K562 (cell line): ENCODE measurements at regions not wholly inside any gene's neighbourhood (a gene's known extent, or its start where the extent isn't known, plus 50 kb on each side); places are given as distances from the start of the nearest gene placed in this dataset.

Experiments
- BRCA1 ChIP-seq, 2 experiments: fragments of 450-650 bp in 1 of 2; sonication (generic) in 1 of 2; formaldehyde crosslinking in 1 of 2; IDR thresholded peaks; 2 replicates each; pipeline versions ENCODE4 v1.5.0 to v1.6.1; 2017 to 2020; ENCODE audit warnings: mild to moderate bottlenecking in 1 of 2, missing genetic modification reagents in 1 of 2
- ELF1 ChIP-seq: fragments of 200-800 bp; sonication (Bioruptor generic); IDR thresholded peaks from 2 replicates; pipeline ENCODE4 v1.6.1; 2016; ENCODE audit warnings: missing genetic modification characterization, missing compliant biosample characterization
- YBX1 ChIP-seq: fragments of 450-650 bp; IDR thresholded peaks from 2 replicates; pipeline ENCODE4 v1.7.1; 2016; ENCODE audit warnings: mild to moderate bottlenecking
- TF ChIP-seq, protein P1 (sequence below): sonication (generic); formaldehyde crosslinking; IDR thresholded peaks from 2 replicates; pipeline ENCODE4 v1.8.1; 2023; ENCODE audit warnings: mild to moderate bottlenecking, missing genetic modification reagents, moderate library complexity

DNA sequence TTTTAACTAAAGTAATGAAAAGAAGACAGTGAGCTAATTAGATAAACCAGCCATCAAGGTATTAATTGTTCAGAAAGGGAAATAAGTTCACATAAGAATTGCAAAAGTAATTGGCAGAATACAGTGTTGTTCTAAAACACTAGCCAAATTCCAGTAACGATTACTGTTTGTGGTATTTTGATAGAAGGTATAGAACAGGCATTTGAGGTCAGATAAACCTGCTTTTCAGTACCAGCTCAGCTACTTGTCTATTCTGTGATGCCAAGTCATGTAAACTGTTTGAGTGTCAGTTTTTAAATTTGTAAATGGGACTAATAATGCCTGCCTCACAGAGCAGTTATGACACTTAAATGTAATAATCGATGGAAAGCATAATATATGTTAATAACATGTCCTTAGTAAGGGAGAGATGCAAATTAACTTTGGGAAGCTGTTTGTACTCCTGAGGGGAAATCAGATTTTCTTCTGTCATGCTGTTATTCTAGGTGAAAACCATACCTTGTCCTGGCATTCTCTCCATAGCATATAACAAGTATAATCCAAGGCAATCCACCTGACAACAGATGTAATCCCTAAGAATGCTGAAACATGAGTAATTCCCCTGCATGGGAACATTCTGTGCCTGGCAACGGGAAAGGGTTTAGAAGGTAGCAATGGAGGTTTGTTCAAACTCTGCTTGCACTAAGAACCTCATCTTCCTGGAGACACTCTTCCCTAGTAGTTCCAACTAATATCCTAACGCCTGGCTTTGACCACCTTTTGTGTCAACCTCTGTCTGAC lies 509.5 kb upstream of the PAPPA start:
- TF ChIP-seq YBX1 (no peak), BRCA1 (IDR thresholded peaks at IDR 0.05) (no peak), BRCA1 (CRISPR knock-in tag; IDR thresholded peaks at IDR 0.05) (no peak), ELF1 (no peak)
- TF ChIP-seq, protein P1, sequence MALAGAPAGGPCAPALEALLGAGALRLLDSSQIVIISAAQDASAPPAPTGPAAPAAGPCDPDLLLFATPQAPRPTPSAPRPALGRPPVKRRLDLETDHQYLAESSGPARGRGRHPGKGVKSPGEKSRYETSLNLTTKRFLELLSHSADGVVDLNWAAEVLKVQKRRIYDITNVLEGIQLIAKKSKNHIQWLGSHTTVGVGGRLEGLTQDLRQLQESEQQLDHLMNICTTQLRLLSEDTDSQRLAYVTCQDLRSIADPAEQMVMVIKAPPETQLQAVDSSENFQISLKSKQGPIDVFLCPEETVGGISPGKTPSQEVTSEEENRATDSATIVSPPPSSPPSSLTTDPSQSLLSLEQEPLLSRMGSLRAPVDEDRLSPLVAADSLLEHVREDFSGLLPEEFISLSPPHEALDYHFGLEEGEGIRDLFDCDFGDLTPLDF (CRISPR knock-in tag): no peak
